SK-N-SH treated with all-trans-retinoic acid at 6 μM for 48 hours (cell line): ENCODE measurements at regions not wholly inside any gene's neighbourhood (a gene's known extent, or its start where the extent isn't known, plus 50 kb on each side); places are given as distances from the start of the nearest gene placed in this dataset.

ENCODE experiments used
- PATZ1 ChIP-seq: fragments of 250-450 bp; sonication (Bioruptor Pico); IDR thresholded peaks from 2 replicates; pipeline ENCODE4 v1.8.0; 2020; ENCODE audit warnings: mild to moderate bottlenecking, moderate library complexity, borderline replicate concordance
- POU6F1 ChIP-seq: fragments of 250-450 bp; sonication (Bioruptor Pico); IDR thresholded peaks from 2 replicates; pipeline ENCODE4 v1.8.0; 2021; ENCODE audit warnings: low read depth, mild to moderate bottlenecking, moderate library complexity, borderline replicate concordance
- TOX ChIP-seq: fragments of 250-450 bp; sonication (Bioruptor Pico); IDR thresholded peaks from 2 replicates; pipeline ENCODE4 v1.8.0; 2021; ENCODE audit warnings: mild to moderate bottlenecking, moderate library complexity, borderline replicate concordance
- ZC3H10 ChIP-seq: fragments of 250-450 bp; sonication (Bioruptor Pico); IDR thresholded peaks from 2 replicates; pipeline ENCODE4 v1.5.1; 2021; ENCODE audit warnings: mild to moderate bottlenecking, moderate library complexity
- ZFP3 ChIP-seq: fragments of 250-450 bp; sonication (Bioruptor Pico); IDR thresholded peaks from 2 replicates; pipeline ENCODE4 v1.5.0; 2020; ENCODE audit warnings: mild to moderate bottlenecking, moderate library complexity

- TF ChIP-seq ZFP3 (CRISPR knock-in tag) (no peak), PATZ1 (no peak), POU6F1 (CRISPR knock-in tag) (no peak), TOX (CRISPR knock-in tag) (no peak), ZC3H10 (no peak)
Measured at GRCh38 chr13:100922599-100922998, 248.0 kb upstream of the TMTC4 start.
